ENCODE measurements at regions not wholly inside any gene's neighbourhood (a gene's known extent, or its start where the extent isn't known, plus 50 kb on each side); places are given as distances from the start of the nearest gene placed in this dataset.

DNA sequence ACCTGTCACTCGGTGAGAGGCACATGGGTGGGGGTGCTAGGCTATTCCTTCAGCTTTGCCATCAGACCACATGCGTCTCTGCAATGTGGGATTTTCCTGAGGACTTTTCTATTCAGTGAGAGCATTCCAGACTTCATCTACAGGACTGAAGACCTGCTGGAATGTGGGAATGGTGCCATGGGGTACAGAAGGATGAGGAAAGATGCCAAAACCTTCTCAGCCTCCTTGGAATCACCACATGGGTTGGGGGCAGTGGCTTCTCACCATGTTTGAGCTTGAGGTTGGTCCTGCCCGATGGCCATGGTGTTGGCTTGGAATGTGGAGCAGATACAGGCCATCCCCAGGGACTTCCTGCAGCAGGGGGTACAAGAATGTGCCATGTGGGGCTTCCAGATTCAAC is 80.9 kb upstream of the KLF13 start:
- TF ChIP-seq, protein P1, sequence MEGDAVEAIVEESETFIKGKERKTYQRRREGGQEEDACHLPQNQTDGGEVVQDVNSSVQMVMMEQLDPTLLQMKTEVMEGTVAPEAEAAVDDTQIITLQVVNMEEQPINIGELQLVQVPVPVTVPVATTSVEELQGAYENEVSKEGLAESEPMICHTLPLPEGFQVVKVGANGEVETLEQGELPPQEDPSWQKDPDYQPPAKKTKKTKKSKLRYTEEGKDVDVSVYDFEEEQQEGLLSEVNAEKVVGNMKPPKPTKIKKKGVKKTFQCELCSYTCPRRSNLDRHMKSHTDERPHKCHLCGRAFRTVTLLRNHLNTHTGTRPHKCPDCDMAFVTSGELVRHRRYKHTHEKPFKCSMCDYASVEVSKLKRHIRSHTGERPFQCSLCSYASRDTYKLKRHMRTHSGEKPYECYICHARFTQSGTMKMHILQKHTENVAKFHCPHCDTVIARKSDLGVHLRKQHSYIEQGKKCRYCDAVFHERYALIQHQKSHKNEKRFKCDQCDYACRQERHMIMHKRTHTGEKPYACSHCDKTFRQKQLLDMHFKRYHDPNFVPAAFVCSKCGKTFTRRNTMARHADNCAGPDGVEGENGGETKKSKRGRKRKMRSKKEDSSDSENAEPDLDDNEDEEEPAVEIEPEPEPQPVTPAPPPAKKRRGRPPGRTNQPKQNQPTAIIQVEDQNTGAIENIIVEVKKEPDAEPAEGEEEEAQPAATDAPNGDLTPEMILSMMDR (IDR thresholded peaks at IDR 0.05 in 4 of 5, conservative IDR thresholded peaks at IDR 0.05 in 1 of 5) = no peak
- no peak for TF ChIP-seq POLR2A (IDR thresholded peaks at IDR 0.05)

All from gastrocnemius medialis (tissue), 4 donors.